ENCODE measurements at regions not wholly inside any gene's neighbourhood (a gene's known extent, or its start where the extent isn't known, plus 50 kb on each side); places are given as distances from the start of the nearest gene placed in this dataset.
"Not testable (repeated sequence)": the region's sequence is repeated elsewhere in the genome, so short reads cannot be mapped to it uniquely, and the experiment has no call there.

DNA sequence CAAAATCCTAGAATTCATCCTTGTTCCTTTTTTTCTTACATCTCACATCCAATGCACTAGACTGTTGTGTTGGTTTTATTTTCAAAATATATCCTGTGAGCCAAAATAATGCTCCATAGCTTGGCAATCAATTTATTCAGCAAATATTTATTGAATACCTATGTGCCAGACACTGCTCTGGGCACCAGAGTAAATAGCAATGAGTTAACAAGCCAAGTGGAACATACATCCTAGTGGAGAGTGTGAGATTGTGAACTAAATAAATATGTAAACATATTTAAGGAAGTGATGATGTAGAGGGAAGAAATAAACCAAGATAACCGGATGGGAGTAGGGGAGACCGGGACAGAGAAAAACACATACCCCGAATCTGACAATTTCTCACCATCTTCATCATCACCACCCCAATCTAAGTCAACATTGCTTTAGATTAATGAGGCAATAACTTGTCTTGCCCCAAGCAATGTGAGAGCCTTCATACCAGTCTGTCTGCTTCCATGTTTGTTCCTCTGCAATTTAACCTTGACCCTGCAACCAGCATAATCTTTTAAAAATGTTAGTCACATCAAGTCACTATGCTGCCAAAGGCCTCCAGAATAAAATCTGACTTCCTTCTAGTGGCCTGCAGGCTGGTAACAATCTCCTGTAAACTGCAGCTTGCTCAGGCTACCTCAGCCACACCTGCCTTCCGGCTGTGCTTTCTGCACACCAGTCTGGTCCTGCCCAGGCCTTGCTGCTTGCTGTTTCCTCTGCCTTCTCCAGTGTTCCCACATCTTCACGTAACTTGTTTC, 199.2 kb downstream of the DLEU7 start:
- DNase-seq (ENCODE audit: low read depth in 2 of 2): no peak

GRCh38 chr13:50645092-50645491, 198.4 kb downstream of the DLEU7 start:
- no peak for DNase-seq (ENCODE audit: low read depth in 2 of 2)

GRCh38 chr13:50646070-50646469, 197.4 kb downstream of the DLEU7 start:
- DNase-seq (ENCODE audit: low read depth in 2 of 2): no peak

DNA sequence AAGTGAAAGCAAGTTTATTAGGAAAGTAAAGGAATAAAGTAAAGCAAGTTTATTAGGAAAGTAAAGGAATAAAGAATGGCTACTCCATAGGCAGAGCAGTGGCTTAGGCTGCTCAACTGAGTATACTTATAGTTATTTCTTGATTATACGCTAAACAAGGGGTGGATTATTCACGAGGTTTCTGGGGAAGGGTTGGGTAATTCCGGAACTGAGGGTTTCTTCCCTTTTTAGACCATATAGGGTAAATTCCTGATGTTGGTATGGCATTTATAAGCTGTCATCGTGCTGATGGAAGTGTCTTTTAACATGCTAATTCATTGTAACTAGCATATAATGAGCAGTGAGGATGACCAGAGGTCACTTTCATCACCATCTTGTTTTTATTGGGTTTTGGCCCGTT, 194.3 kb downstream of the DLEU7 start:
- no peak for DNase-seq (ENCODE audit: low read depth in 2 of 2)

DNA sequence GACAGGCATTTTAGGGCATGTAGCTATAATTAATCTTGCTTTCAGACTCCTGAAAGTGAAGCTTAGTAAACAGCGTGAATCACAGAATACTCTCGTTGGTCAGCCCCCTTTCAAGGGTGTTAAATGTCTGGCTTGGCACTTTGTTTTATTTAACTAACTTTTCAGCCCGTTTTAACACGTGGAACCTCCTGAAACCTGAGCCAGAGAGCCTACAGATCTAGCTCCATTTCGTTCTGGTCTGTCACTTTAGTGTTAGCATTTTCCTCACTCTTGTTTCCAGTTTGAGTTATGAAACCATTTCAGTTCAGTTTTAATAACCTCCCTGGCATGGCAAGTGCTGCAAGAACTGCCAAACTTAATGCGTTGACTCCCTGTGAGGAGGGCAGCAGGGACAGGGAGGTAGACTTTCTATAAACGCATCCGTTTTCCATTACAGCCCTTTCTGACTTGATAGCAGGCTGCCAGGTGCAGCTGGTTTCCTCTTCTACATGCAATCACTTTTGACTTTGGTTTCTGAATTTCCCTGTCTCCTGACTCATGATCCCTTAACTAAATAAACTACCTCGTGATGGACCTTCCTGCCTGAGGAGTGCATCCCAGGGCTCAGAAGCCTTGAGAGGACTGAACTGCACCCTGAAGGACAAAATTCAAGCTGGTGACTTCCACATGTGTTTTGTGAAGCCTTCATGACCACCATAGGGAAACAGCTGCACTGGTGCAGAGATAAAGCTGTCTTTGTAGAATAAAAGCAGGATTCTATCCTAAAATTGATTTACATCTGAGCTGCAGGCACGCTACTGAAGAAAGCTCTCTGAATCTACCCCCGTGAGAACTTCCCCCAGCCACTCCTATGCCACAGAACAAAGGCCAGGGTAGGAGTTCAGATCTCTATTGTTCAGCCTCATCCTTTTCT, 192.6 kb downstream of the DLEU7 start:
- no peak for DNase-seq (ENCODE audit: low read depth in 2 of 2)

- no peak for DNase-seq (ENCODE audit: low read depth in 2 of 2)
Observed at GRCh38 chr13:50651922-50652321, 191.6 kb downstream of the DLEU7 start.

GRCh38 chr13:50654331-50654730, 189.2 kb downstream of the DLEU7 start:
- DNase-seq (ENCODE audit: low read depth in 2 of 2): no peak

GRCh38 chr13:50661881-50662280, 181.6 kb downstream of the DLEU7 start:
- DNase-seq (ENCODE audit: low read depth in 2 of 2): not testable (repeated sequence)

- DNase-seq (ENCODE audit: low read depth in 2 of 2): no peak
Observed at GRCh38 chr13:50664951-50665350, 178.5 kb downstream of the DLEU7 start.

DNA sequence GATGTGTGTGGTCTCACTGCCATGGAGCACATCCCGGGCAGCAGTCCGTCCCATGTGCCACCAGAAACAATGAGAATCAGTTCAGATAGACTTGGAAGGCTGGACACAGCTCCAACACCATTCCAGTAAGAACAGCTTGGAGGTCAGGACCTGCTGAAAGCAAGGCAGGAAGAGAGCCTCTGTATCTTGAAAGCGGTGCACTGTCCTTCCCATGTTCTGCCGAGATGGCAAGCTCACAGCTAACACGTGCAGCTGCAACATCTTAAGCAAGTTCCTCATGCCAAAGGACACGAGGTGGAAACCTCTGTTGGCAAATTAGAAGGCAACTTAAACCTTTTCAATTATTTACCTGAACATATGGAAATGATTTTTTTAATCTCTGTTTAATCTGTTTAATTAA, 175.4 kb downstream of the DLEU7 start:
- no peak for DNase-seq (ENCODE audit: low read depth in 2 of 2)

DNA sequence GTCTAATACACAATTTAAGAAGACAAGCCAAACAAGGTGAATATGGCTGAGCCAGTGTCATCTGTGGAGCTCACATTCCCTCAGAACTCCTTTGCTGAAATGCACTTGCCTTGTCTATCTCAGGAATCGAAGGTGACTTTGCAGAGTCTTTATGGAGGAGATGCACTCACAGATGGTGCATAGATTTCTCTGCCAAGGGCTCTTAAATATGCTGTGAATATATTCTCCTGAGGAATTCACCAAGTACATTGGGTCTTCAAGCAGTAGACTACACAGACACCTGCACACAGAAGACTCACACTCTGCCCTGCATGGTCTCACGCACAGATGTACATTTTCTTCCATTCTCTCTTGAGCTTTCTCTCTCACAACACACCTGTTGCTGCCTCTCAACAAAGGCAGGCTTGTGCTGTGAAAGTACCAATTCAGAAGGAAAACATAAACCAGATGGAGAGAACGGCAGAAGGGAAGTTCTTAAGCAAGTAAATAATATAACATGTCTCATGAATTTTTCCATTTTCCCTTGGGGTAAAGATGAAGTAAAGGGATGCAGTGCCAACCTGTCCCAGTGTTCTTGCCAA, 174.7 kb downstream of the DLEU7 start:
- no peak for DNase-seq (ENCODE audit: low read depth in 2 of 2)

DNA sequence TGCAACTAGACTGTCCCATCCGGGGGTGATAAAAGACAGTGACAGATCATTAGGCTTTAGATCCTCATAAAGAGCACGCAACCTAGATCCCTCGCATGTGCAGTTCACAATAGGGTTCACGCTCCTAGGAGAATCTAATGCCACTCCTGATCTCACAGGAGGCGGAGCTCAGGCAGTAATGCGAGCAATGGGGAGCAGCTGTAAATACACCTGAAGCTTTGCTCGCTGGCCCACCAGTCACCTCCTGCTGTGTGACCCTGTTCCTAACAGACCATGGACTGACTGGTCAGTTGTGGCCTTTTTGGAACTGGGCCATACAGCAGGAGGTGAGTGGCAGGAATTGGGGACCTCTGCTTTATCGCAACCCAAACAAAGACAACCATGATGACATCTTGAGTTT, 173.2 kb downstream of the DLEU7 start:
- no peak for DNase-seq (ENCODE audit: low read depth in 2 of 2)

- DNase-seq (ENCODE audit: low read depth in 2 of 2): no peak
Observed at GRCh38 chr13:50670847-50671496, 172.5 kb downstream of the DLEU7 start.

DNA sequence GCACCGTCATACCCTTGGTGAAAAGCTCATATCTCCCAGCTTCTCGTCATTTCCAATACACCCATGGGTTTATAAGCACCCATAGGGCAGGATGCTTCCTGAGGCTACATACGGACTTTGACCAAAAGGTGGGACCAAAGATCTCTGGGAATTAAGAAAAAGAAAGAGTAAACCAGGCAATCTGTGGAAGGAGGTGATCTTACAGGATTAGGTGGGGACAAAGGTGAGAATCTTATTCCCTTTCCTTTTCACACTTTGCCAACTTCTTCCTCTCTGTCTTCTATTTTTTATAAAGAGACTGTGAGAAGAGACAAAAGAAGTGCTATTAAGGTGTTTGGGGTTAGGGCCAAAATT, 172.0 kb downstream of the DLEU7 start:
- no peak for DNase-seq (ENCODE audit: low read depth in 2 of 2)

- no peak for DNase-seq (ENCODE audit: low read depth in 2 of 2)
Observed at GRCh38 chr13:50672025-50672424, 171.5 kb downstream of the DLEU7 start.

GRCh38 chr13:50675651-50676050, 167.8 kb downstream of the DLEU7 start:
- DNase-seq (ENCODE audit: low read depth in 2 of 2): no peak

- no peak for DNase-seq (ENCODE audit: low read depth in 2 of 2)
Observed at GRCh38 chr13:50676602-50677001, 166.9 kb downstream of the DLEU7 start.

- DNase-seq (ENCODE audit: low read depth in 2 of 2): no peak
Observed at GRCh38 chr13:50677258-50677657, 166.2 kb downstream of the DLEU7 start.

DNA sequence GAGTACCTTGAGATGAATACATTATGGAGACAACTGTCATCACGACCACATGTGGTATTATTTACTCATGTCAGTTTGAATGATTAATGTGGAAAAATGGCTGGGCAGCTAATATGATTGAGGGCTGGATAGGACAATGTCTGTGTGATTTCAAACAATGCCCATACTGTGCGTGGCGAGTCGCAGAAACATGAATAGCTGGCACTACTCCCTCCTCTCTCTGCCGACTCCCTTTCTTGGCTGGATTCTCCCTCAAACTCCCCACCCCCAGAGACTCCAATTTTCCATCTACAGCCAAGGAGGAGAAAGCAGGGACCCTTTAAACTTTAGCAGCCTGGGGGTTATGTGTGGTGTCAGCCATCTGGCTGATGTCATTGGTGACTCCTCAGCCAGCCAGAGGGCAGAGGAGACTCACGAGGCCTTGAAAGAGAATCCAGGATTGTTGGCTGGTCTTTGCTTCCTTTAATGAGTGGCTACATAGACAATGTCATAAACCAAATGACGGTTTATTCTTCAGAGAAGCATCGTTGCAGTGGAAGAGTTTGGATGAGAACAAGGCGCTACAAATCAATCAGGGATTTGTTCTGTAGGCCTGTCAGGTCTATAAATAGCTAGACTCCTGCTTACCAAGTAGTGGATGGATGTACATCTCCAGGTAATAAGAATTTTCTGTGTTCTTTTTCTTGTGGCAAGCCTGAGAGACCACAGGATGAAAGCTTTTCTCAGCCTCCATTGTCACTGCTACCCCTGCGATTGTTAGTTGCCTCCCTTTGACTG, 165.6 kb downstream of the DLEU7 start:
- DNase-seq (ENCODE audit: low read depth in 2 of 2): no peak

GRCh38 chr13:50678464-50679162, 164.9 kb downstream of the DLEU7 start:
- DNase-seq (ENCODE audit: low read depth in 2 of 2): no peak

DNA sequence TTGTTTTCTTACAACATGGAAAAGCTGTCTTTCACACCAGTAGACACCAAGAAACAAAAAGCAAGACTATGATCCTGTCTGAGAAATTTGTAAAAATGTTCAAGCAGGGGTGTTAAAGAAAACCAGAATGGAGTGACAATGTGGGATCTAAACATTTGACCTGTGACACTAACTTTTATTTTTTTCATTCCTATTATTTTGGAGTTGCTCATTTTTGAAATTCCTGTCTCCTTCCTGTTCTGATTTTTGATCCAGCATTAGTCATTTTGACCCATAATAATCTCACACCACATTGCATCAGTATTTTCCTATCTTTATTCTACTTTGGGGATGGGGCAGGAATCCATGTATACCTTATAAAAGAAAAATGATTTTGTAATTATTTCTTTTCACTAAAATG, 164.2 kb downstream of the DLEU7 start:
- DNase-seq (ENCODE audit: low read depth in 2 of 2): no peak

All from activated CD8-positive, alpha-beta memory T cell treated with anti-CD3 and anti-CD28 coated beads for 4 hours (primary cell).